ENCODE measurements at regions not wholly inside any gene's neighbourhood (a gene's known extent, or its start where the extent isn't known, plus 50 kb on each side); places are given as distances from the start of the nearest gene placed in this dataset.

GRCh38 chr16:9333469-9333868 is 242.0 kb downstream of the HAPSTR1 start:
- Histone ChIP-seq H3K9ac (ENCODE audit: insufficient read depth, low read length) (no peak overlapping the region), H3K27me3 (ENCODE audit: control insufficient read depth, insufficient read depth, low read length) (no peaks in the 10 kb centered on the region), H3K79me2 (ENCODE audit: control insufficient read depth, insufficient read depth, low read length) (no peaks in the 10 kb centered on the region), H3K27ac (ENCODE audit: insufficient read depth, low read length) (no peak overlapping the region), H3K9me3 (ENCODE audit: control insufficient read depth, insufficient read depth, low read depth, low read length) (no peaks in the 10 kb centered on the region), H3K4me1 (ENCODE audit: control insufficient read depth, extremely low read depth, insufficient read depth, low read length) (no peaks in the 10 kb centered on the region), H3K4me3 (replicated peaks in 1 of 4; ENCODE audit: control extremely low read depth in 1 of 4, insufficient read depth in 1 of 4, low read depth in 3 of 4, low read length in 4 of 4) (no peak overlapping the region), H3K36me3 (ENCODE audit: control insufficient read depth, insufficient read depth, low read length) (no peaks in the 10 kb centered on the region), H3K4me2 (ENCODE audit: extremely low read depth, insufficient read depth, low read length) (no peak overlapping the region), H2AFZ (ENCODE audit: low read length) (no peak overlapping the region), H4K20me1 (ENCODE audit: control insufficient read depth, extremely low read depth, insufficient read depth, low read length) (no peaks in the 10 kb centered on the region)
- no peak for TF ChIP-seq EZH2 (IDR thresholded peaks at IDR 0.05; ENCODE audit: low read length, missing control alignments)
- TF ChIP-seq, protein P1, sequence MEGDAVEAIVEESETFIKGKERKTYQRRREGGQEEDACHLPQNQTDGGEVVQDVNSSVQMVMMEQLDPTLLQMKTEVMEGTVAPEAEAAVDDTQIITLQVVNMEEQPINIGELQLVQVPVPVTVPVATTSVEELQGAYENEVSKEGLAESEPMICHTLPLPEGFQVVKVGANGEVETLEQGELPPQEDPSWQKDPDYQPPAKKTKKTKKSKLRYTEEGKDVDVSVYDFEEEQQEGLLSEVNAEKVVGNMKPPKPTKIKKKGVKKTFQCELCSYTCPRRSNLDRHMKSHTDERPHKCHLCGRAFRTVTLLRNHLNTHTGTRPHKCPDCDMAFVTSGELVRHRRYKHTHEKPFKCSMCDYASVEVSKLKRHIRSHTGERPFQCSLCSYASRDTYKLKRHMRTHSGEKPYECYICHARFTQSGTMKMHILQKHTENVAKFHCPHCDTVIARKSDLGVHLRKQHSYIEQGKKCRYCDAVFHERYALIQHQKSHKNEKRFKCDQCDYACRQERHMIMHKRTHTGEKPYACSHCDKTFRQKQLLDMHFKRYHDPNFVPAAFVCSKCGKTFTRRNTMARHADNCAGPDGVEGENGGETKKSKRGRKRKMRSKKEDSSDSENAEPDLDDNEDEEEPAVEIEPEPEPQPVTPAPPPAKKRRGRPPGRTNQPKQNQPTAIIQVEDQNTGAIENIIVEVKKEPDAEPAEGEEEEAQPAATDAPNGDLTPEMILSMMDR (conservative IDR thresholded peaks at IDR 0.05 in 1 of 2, IDR thresholded peaks at IDR 0.05 in 1 of 2; ENCODE audit: low read depth in 1 of 2, low read length in 2 of 2): no peak
- DNase-seq (ENCODE audit: low read depth in 2 of 2): no peak

GRCh38 chr16:9334103-9334502 is 242.7 kb downstream of the HAPSTR1 start:
- no peak for DNase-seq (ENCODE audit: low read depth in 2 of 2)
- Histone ChIP-seq H3K4me1 (ENCODE audit: control insufficient read depth, extremely low read depth, insufficient read depth, low read length) (no peaks in the 10 kb centered on the region), H3K9ac (ENCODE audit: insufficient read depth, low read length) (no peak overlapping the region), H3K4me2 (ENCODE audit: extremely low read depth, insufficient read depth, low read length) (no peak overlapping the region), H3K9me3 (ENCODE audit: control insufficient read depth, insufficient read depth, low read depth, low read length) (no peaks in the 10 kb centered on the region), H3K27me3 (ENCODE audit: control insufficient read depth, insufficient read depth, low read length) (no peaks in the 10 kb centered on the region), H4K20me1 (ENCODE audit: control insufficient read depth, extremely low read depth, insufficient read depth, low read length) (no peaks in the 10 kb centered on the region), H2AFZ (ENCODE audit: low read length) (no peak overlapping the region), H3K4me3 (replicated peaks in 1 of 4; ENCODE audit: control extremely low read depth in 1 of 4, insufficient read depth in 1 of 4, low read depth in 3 of 4, low read length in 4 of 4) (no peak overlapping the region), H3K36me3 (ENCODE audit: control insufficient read depth, insufficient read depth, low read length) (no peaks in the 10 kb centered on the region), H3K27ac (ENCODE audit: insufficient read depth, low read length) (no peak overlapping the region), H3K79me2 (ENCODE audit: control insufficient read depth, insufficient read depth, low read length) (no peaks in the 10 kb centered on the region)
- TF ChIP-seq, protein P1 (conservative IDR thresholded peaks at IDR 0.05 in 1 of 2, IDR thresholded peaks at IDR 0.05 in 1 of 2; ENCODE audit: low read depth in 1 of 2, low read length in 2 of 2): no peak
- TF ChIP-seq EZH2 (IDR thresholded peaks at IDR 0.05; ENCODE audit: low read length, missing control alignments): no peak

DNA sequence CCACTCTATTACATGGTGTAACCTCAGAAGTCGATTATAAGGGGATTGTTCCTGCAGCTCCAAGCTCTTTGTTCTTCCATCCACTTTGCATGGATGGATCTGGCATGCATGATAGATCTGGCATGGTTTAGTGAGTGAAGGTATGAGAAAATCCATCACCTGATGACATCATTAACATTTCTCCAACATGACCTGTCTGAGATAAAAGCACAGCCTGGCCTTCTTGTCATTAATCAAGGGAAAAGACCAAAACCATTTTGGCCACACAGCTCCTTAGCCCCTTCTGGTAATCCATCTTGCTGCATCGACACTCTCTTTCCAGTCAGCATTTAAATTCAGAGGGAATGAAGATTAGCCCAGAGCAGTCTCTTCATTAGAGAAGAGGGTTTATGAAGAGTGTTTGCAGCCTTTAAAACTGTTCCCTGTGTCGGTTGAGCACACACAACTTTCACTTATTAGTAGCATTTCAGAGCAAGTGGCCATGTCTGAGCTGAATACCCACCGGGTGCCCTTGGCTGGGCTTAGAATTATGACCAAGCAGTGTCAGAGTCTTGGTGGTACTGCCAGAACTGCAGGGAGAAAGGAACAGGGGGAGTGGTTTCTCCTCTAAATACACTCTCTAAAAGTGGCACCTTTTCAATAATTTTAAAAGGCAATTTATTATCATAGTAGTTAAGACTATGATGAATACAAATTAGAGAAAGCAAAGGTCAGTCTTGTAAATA is 246.0 kb downstream of the HAPSTR1 start:
- H3K27me3 ChIP-seq (ENCODE audit: control insufficient read depth, insufficient read depth, low read length): no peaks in the 10 kb centered on the region
- no peaks in the 10 kb centered on the region for H3K4me1 ChIP-seq (ENCODE audit: control insufficient read depth, extremely low read depth, insufficient read depth, low read length)
- no peak overlapping the region for H3K27ac ChIP-seq (ENCODE audit: insufficient read depth, low read length)
- H3K4me3 ChIP-seq (replicated peaks in 1 of 4; ENCODE audit: control extremely low read depth in 1 of 4, insufficient read depth in 1 of 4, low read depth in 3 of 4, low read length in 4 of 4): no peak overlapping the region
- H4K20me1 ChIP-seq (ENCODE audit: control insufficient read depth, extremely low read depth, insufficient read depth, low read length): no peaks in the 10 kb centered on the region
- no peak overlapping the region for H2AFZ ChIP-seq (ENCODE audit: low read length)
- DNase-seq (ENCODE audit: low read depth in 2 of 2): no peak
- H3K36me3 ChIP-seq (ENCODE audit: control insufficient read depth, insufficient read depth, low read length): no peaks in the 10 kb centered on the region
- H3K79me2 ChIP-seq (ENCODE audit: control insufficient read depth, insufficient read depth, low read length): no peaks in the 10 kb centered on the region
- TF ChIP-seq, protein P1 (conservative IDR thresholded peaks at IDR 0.05 in 1 of 2, IDR thresholded peaks at IDR 0.05 in 1 of 2; ENCODE audit: low read depth in 1 of 2, low read length in 2 of 2): no peak
- no peak for TF ChIP-seq EZH2 (IDR thresholded peaks at IDR 0.05; ENCODE audit: low read length, missing control alignments)
- H3K9ac ChIP-seq (ENCODE audit: insufficient read depth, low read length): no peak overlapping the region
- H3K9me3 ChIP-seq (ENCODE audit: control insufficient read depth, insufficient read depth, low read depth, low read length): no peaks in the 10 kb centered on the region
- no peak overlapping the region for H3K4me2 ChIP-seq (ENCODE audit: extremely low read depth, insufficient read depth, low read length)

Data from fibroblast of lung (primary cell).